HEK293 (cell line): ENCODE measurements at regions not wholly inside any gene's neighbourhood (a gene's known extent, or its start where the extent isn't known, plus 50 kb on each side); places are given as distances from the start of the nearest gene placed in this dataset.

ENCODE experiments used
- REST ChIP-seq: fragments of 450-650 bp; formaldehyde crosslinking; IDR thresholded peaks from 2 replicates; pipeline ENCODE4 v1.5.1; 2016; ENCODE audit warnings: missing biosample characterization, missing genetic modification characterization
- SCRT1 ChIP-seq: fragments of 450-650 bp; formaldehyde crosslinking; IDR thresholded peaks from 2 replicates; pipeline ENCODE4 v1.5.1; 2016; ENCODE audit warnings: missing biosample characterization, missing genetic modification characterization, borderline replicate concordance
- ZBTB8A ChIP-seq: fragments of 450-650 bp; formaldehyde crosslinking; IDR thresholded peaks from 2 replicates; pipeline ENCODE4 v1.5.1; 2016; ENCODE audit warnings: missing biosample characterization, missing genetic modification characterization
- ZNF10 ChIP-seq: fragments of 450-650 bp; formaldehyde crosslinking; IDR thresholded peaks from 2 replicates; pipeline ENCODE4 v1.5.1; 2017; ENCODE audit warnings: missing biosample characterization, missing genetic modification characterization
- ZNF785 ChIP-seq: fragments of 450-650 bp; formaldehyde crosslinking; IDR thresholded peaks from 2 replicates; pipeline ENCODE4 v1.5.1; 2016; ENCODE audit warnings: missing biosample characterization, missing genetic modification characterization
- TF ChIP-seq, protein P1 (sequence below): fragments of 450-650 bp; formaldehyde crosslinking; IDR thresholded peaks from 2 replicates; pipeline ENCODE4 v1.5.1; 2016; ENCODE audit warnings: missing biosample characterization, missing genetic modification characterization

- TF ChIP-seq ZBTB8A (tag by site-specific recombination) (no peak), ZNF785 (tag by site-specific recombination) (no peak), SCRT1 (tag by site-specific recombination) (no peak), ZNF10 (no peak), REST (tag by site-specific recombination) (no peak)
- TF ChIP-seq, protein P1, sequence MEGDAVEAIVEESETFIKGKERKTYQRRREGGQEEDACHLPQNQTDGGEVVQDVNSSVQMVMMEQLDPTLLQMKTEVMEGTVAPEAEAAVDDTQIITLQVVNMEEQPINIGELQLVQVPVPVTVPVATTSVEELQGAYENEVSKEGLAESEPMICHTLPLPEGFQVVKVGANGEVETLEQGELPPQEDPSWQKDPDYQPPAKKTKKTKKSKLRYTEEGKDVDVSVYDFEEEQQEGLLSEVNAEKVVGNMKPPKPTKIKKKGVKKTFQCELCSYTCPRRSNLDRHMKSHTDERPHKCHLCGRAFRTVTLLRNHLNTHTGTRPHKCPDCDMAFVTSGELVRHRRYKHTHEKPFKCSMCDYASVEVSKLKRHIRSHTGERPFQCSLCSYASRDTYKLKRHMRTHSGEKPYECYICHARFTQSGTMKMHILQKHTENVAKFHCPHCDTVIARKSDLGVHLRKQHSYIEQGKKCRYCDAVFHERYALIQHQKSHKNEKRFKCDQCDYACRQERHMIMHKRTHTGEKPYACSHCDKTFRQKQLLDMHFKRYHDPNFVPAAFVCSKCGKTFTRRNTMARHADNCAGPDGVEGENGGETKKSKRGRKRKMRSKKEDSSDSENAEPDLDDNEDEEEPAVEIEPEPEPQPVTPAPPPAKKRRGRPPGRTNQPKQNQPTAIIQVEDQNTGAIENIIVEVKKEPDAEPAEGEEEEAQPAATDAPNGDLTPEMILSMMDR (tag by site-specific recombination) = no peak
Observed at GRCh38 chr3:73326396-73326795, 264.9 kb downstream of the EBLN2 start.
